Bronchial epithelial cell (primary cell): ENCODE measurements at regions not wholly inside any gene's neighbourhood (a gene's known extent, or its start where the extent isn't known, plus 50 kb on each side); places are given as distances from the start of the nearest gene placed in this dataset.

Source experiments
- DNase-seq: peaks from one replicate; pipeline ENCODE4 v3.0.0-alpha.2; 2010; ENCODE audit warnings: low read depth
- FAIRE-seq: peaks from 2 replicates; lab custom pipeline; 2011; peaks lifted over from hg19 to GRCh38; lab: Jason Lieb, UNC
- H3K27me3 ChIP-seq: 2 replicates; pipeline ENCODE4 v1.5.1; 2011; ENCODE audit warnings: low read length; ENCODE audit not compliant: control insufficient read depth, insufficient read depth
- H3K36me3 ChIP-seq: 2 replicates; pipeline ENCODE4 v1.5.1; 2011; ENCODE audit warnings: low read length; ENCODE audit not compliant: control insufficient read depth, insufficient read depth
- H3K4me3 ChIP-seq: 2 replicates; pipeline ENCODE4 v1.5.1; 2011; ENCODE audit warnings: mild to moderate bottlenecking, low read depth, low read length, control low read depth
- TF ChIP-seq, protein P1 (sequence below): IDR thresholded peaks from 2 replicates; pipeline ENCODE4 v1.5.1; 2011; ENCODE audit warnings: mild to moderate bottlenecking, moderate library complexity, low read length, control low read depth, inconsistent platforms; ENCODE audit not compliant: insufficient read depth, severe bottlenecking

GRCh38 chr1:81023187-81023724 is 777.5 kb upstream of the ADGRL2 start:
- Histone ChIP-seq H3K36me3 (no peaks in the 10 kb centered on the region), H3K4me3 (no peak overlapping the region), H3K27me3 (no peaks in the 10 kb centered on the region)
- DNase-seq (no peak), FAIRE-seq (no peak)
- TF ChIP-seq, protein P1, sequence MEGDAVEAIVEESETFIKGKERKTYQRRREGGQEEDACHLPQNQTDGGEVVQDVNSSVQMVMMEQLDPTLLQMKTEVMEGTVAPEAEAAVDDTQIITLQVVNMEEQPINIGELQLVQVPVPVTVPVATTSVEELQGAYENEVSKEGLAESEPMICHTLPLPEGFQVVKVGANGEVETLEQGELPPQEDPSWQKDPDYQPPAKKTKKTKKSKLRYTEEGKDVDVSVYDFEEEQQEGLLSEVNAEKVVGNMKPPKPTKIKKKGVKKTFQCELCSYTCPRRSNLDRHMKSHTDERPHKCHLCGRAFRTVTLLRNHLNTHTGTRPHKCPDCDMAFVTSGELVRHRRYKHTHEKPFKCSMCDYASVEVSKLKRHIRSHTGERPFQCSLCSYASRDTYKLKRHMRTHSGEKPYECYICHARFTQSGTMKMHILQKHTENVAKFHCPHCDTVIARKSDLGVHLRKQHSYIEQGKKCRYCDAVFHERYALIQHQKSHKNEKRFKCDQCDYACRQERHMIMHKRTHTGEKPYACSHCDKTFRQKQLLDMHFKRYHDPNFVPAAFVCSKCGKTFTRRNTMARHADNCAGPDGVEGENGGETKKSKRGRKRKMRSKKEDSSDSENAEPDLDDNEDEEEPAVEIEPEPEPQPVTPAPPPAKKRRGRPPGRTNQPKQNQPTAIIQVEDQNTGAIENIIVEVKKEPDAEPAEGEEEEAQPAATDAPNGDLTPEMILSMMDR, result no peak

- DNase-seq (no peak), FAIRE-seq (no peak)
- Histone ChIP-seq H3K36me3 (no peaks in the 10 kb centered on the region), H3K4me3 (no peak overlapping the region), H3K27me3 (no peaks in the 10 kb centered on the region)
- TF ChIP-seq, protein P1, result no peak
Observed at GRCh38 chr1:81021134-81021533, 779.6 kb upstream of the ADGRL2 start.

- FAIRE-seq, result no peak
- H3K4me3 ChIP-seq, result no peak overlapping the region
- H3K36me3 ChIP-seq, result no peaks in the 10 kb centered on the region
- H3K27me3 ChIP-seq, result no peaks in the 10 kb centered on the region
- TF ChIP-seq, protein P1, result no peak
- DNase-seq, result no peak
Observed at GRCh38 chr1:81020506-81020905, 780.2 kb upstream of the ADGRL2 start.

DNA sequence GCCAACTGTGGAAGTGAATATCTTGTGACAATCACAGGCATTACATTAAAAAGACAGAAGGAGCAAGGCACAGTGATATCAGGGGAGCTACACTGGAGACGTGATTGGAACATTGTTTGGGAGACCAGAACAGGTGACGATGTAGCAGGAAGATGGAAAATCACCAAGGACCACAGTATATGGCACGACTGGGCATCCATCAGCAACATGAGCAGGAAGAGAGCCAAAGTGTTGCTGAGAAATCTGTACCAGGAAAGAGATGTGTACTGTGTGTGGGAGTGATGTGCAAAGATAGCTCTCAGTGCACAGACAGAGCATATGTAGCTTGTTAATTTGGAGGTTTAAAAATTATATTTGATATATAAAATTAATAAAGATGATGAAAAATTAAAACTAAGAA is 790.6 kb upstream of the ADGRL2 start:
- no peak for DNase-seq
- H3K27me3 ChIP-seq, result no peaks in the 10 kb centered on the region
- H3K4me3 ChIP-seq, result no peak overlapping the region
- TF ChIP-seq, protein P1, result no peak
- FAIRE-seq, result no peak
- no peaks in the 10 kb centered on the region for H3K36me3 ChIP-seq

- TF ChIP-seq, protein P1, result no peak
- DNase-seq (no peak), FAIRE-seq (no peak)
- no peak overlapping the region for H3K4me3 ChIP-seq
- no peaks in the 10 kb centered on the region for H3K36me3 ChIP-seq
- no peaks in the 10 kb centered on the region for H3K27me3 ChIP-seq
Observed at GRCh38 chr1:81008293-81008692, 792.4 kb upstream of the ADGRL2 start.

GRCh38 chr1:81007024-81007423 is 793.7 kb upstream of the ADGRL2 start:
- no peak for FAIRE-seq
- Histone ChIP-seq H3K36me3 (no peaks in the 10 kb centered on the region), H3K27me3 (no peaks in the 10 kb centered on the region), H3K4me3 (no peak overlapping the region)
- TF ChIP-seq, protein P1, result no peak
- peak; percentile 8 for DNase-seq
